D721Med (cell line): ENCODE measurements at regions not wholly inside any gene's neighbourhood (a gene's known extent, or its start where the extent isn't known, plus 50 kb on each side); places are given as distances from the start of the nearest gene placed in this dataset.

Source experiments
- DNase-seq: peaks from one replicate; pipeline ENCODE4 v3.0.0; 2011; ENCODE audit warnings: low spot score; ENCODE audit not compliant: insufficient read length
- FAIRE-seq: peaks from 2 replicates; lab custom pipeline; 2011; peaks lifted over from hg19 to GRCh38; lab: Jason Lieb, UNC
- TF ChIP-seq, protein P1 (sequence below): IDR thresholded peaks from 2 replicates; pipeline ENCODE4 v1.5.1; 2012; ENCODE audit warnings: mild to moderate bottlenecking, control low read depth; ENCODE audit not compliant: insufficient read depth; ENCODE audit errors: missing control alignments

GRCh38 chr3:71847794-71848193, 62.8 kb upstream of the PROK2 start:
- TF ChIP-seq, protein P1, sequence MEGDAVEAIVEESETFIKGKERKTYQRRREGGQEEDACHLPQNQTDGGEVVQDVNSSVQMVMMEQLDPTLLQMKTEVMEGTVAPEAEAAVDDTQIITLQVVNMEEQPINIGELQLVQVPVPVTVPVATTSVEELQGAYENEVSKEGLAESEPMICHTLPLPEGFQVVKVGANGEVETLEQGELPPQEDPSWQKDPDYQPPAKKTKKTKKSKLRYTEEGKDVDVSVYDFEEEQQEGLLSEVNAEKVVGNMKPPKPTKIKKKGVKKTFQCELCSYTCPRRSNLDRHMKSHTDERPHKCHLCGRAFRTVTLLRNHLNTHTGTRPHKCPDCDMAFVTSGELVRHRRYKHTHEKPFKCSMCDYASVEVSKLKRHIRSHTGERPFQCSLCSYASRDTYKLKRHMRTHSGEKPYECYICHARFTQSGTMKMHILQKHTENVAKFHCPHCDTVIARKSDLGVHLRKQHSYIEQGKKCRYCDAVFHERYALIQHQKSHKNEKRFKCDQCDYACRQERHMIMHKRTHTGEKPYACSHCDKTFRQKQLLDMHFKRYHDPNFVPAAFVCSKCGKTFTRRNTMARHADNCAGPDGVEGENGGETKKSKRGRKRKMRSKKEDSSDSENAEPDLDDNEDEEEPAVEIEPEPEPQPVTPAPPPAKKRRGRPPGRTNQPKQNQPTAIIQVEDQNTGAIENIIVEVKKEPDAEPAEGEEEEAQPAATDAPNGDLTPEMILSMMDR, result no peak
- no peak for DNase-seq
- FAIRE-seq, result no peak

- peak; percentile 31 for DNase-seq
- FAIRE-seq, result peak; percentile 98
Measured at GRCh38 chr3:71846185-71846584, 61.2 kb upstream of the PROK2 start.

GRCh38 chr3:71843071-71843470, 58.1 kb upstream of the PROK2 start:
- TF ChIP-seq, protein P1, result no peak
- FAIRE-seq (no peak), DNase-seq (no peak)

More at GRCh38 chr3:71846185-71846584, 61.2 kb upstream of the PROK2 start:
- TF ChIP-seq, protein P1, result no peak

DNA sequence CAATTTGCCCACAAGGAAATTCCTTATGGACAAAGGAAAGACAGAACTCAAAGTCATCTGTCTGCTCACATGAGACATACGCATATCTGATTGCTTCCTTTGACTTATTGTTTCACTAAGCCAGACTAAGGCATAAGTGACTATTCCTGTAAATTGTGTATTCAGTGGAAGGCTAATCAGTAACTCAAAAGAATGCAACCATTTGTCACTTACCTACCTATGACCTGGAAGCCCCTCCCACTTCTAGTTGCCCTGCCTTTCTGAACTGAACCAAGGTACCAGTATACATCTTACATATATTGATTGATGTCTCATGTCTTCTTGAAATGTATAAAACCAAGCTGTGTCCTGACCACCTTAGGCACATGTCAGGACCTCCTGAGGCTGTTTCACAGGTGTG, 53.5 kb upstream of the PROK2 start:
- FAIRE-seq (no peak), DNase-seq (no peak)
- TF ChIP-seq, protein P1, result no peak
